IPS-18a (cell line): ENCODE measurements at regions not wholly inside any gene's neighbourhood (a gene's known extent, or its start where the extent isn't known, plus 50 kb on each side); places are given as distances from the start of the nearest gene placed in this dataset.

Source experiments
- H3K27ac ChIP-seq: one replicate; pipeline ENCODE4 v1.5.1; 2013; ENCODE audit warnings: low read length
- H3K27me3 ChIP-seq: one replicate; pipeline ENCODE4 v1.6.1; 2013; ENCODE audit warnings: mild to moderate bottlenecking, low read length; ENCODE audit not compliant: control insufficient read depth, insufficient read depth
- H3K36me3 ChIP-seq: one replicate; pipeline ENCODE4 v1.6.1; 2013; ENCODE audit warnings: low read depth, low read length; ENCODE audit not compliant: control insufficient read depth
- H3K4me1 ChIP-seq: one replicate; pipeline ENCODE4 v1.6.1; 2013; ENCODE audit warnings: low read depth, low read length; ENCODE audit not compliant: control insufficient read depth
- H3K4me3 ChIP-seq: one replicate; pipeline ENCODE4 v1.5.1; 2013; ENCODE audit warnings: low read length
- H3K9ac ChIP-seq: one replicate; pipeline ENCODE4 v1.6.1; 2013; ENCODE audit warnings: mild to moderate bottlenecking, low read length, moderate library complexity
- H3K9me3 ChIP-seq: one replicate; pipeline ENCODE4 v1.6.1; 2013; ENCODE audit warnings: low read depth, low read length; ENCODE audit not compliant: control insufficient read depth

DNA sequence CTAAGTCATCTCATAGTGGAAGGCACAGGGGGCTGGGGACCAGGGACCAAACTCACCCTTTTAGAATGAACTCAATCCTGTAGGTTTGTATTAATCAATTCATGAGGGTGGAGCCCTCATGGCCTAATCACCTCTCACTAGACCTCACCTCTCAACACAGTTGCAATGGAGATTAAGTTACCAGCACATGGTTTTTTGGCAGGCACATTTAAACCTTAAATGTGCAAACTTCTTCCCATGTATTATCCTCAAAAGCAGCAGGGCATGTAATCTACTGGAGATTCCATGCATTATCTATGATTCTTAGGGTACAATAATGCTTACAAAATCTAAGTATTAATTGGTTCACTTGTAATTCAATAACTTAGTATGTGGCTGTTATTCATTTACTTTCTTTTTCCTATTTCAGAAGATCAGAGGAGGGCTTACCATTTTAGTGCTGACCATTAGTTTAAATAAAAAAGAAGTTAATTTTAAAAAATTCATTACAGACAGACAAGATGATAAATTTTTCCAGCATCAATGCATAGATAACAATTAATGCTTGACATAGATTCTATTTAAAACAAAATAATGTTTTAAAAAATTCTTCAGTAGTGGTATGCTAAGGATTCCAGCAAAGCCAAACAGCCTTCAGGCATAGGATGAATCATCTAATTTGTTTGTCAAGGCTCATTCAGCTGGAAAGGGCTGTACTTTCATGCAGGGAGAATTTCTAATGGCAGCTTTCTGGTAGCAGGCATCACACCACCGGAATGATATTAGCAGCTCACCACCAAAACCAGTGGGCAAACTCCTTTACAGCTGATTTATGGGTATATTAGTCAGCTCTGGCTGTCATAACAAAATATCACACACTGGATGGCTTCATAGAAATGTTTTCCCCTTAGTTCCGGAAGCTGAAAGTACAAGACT lies 124.6 kb upstream of the ZNF648 start:
- no peaks in the 10 kb centered on the region for H3K36me3 ChIP-seq

DNA sequence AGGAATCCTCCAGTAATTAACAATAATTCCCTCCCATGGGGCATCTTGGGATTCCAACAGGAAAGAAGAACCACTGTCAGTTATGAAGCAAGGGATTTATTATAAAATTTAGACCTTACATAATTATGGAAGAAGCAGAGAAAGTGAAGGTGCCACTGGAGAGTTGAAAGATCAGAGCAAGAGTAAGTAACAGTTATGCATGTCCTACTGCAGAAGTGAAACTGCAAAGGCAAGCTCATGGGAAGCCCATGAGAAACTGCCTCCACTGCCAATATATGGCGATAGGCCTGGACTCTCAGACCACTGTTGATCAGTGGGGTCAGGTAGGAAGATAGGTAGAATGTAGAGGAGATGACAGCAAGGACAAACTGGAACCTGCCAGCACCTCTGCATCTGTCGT lies 123.6 kb upstream of the ZNF648 start:
- Histone ChIP-seq H3K4me3 (no peak overlapping the region), H3K36me3 (no peaks in the 10 kb centered on the region), H3K27ac (no peak overlapping the region), H3K9me3 (no peaks in the 10 kb centered on the region), H3K9ac (no peak overlapping the region), H3K4me1 (no peaks in the 10 kb centered on the region), H3K27me3 (no peaks in the 10 kb centered on the region)

More for the DNA sequence above, 124.6 kb upstream of the ZNF648 start:
- H3K9ac ChIP-seq: no peak overlapping the region
- H3K27ac ChIP-seq: no peak overlapping the region
- no peaks in the 10 kb centered on the region for H3K9me3 ChIP-seq
- no peaks in the 10 kb centered on the region for H3K27me3 ChIP-seq
- H3K4me3 ChIP-seq: no peak overlapping the region
- H3K4me1 ChIP-seq: no peaks in the 10 kb centered on the region

DNA sequence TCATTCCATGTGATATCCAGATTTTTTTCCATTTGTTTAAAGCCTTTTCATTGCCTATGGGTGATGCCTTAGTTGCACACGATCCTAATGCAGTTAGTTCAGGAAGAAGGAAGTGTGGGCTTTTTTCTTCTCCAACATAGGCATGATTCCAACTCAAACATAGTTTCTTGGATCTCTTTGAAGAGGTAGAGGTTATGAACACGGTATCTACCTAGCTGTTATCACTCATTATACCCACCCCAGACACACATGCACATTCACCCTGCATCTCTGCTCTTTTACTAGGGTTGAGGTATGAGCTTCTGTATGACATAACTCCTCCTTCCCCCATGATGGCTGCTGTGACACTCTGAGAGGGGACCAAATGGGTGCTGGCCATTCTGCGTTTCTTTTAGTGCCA lies 122.1 kb upstream of the ZNF648 start:
- Histone ChIP-seq H3K36me3 (no peaks in the 10 kb centered on the region), H3K4me1 (no peaks in the 10 kb centered on the region), H3K4me3 (no peak overlapping the region), H3K27ac (no peak overlapping the region), H3K27me3 (no peaks in the 10 kb centered on the region), H3K9ac (no peak overlapping the region), H3K9me3 (no peaks in the 10 kb centered on the region)

DNA sequence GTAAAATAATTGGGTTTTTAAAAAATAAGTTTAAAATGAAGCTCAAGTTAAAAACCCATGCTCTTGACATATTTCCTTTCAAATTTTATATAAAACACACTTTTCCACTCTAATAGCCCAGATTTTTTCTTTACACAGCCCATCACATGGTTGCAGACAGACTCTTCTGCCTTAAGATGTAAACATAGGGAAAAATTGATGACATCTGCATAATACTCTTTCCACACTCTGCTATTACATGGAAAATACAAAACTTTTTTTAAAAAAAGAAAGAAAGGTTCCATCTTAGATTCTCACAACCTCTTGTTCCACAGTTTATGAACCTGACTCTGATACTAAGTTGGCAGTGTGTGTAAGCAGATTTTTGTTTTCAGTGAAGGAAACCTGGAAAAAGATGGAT lies 120.8 kb upstream of the ZNF648 start:
- no peaks in the 10 kb centered on the region for H3K4me1 ChIP-seq
- H3K27ac ChIP-seq: no peak overlapping the region
- no peak overlapping the region for H3K4me3 ChIP-seq
- no peaks in the 10 kb centered on the region for H3K27me3 ChIP-seq
- no peaks in the 10 kb centered on the region for H3K9me3 ChIP-seq
- no peaks in the 10 kb centered on the region for H3K36me3 ChIP-seq
- H3K9ac ChIP-seq: no peak overlapping the region

DNA sequence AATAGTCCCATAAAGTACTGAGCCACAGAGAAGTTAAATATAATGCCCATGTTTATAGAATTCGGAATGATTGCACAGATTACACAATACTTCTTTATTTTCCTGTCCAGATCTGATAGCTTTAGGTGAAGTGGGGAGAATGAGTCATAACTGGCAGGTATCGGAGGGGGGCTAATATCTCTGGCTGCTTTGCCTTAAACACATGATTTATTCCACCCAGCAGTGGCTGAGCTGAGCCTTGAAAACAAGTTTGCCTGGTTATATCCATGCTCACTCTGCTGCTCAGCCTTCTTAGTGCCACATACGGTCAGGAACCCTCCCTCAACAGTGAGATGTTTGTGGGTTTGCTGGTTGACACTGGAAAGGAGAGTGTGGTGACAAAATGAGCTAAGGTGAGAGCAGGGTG lies 119.7 kb upstream of the ZNF648 start:
- H3K27ac ChIP-seq: no peak overlapping the region
- no peaks in the 10 kb centered on the region for H3K4me1 ChIP-seq

DNA sequence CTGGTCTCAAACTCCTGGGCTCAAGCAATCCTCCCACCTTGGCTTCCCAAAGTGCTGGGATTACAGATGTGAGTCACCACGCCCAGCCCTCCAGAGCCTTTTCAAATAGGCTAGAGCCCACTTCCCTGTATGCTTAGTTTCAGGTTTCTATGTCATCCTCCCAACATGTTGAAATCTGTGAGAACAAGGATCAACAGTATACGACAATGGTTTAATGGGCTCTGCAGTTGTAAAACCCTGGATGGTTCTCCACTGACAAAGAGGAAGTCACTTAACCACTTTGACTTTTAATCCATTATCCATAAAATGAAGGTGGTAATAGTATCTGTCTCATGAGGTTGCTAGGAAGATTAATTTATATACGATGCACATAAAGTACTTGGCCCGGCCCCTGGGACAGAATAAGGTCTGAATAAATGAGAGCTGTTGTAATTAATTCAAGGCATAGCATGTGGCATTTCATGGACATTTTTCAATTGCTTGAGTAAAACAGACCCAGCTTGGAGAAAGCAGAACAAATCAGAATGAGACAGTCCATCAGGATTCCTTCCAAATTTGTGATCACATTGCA lies 113.9 kb upstream of the ZNF648 start:
- Histone ChIP-seq H3K4me3 (no peak overlapping the region), H3K27ac (no peak overlapping the region), H3K9me3 (no peaks in the 10 kb centered on the region), H3K27me3 (no peaks in the 10 kb centered on the region), H3K4me1 (no peaks in the 10 kb centered on the region), H3K36me3 (no peaks in the 10 kb centered on the region), H3K9ac (no peak overlapping the region)

More for the DNA sequence above, 119.7 kb upstream of the ZNF648 start:
- no peaks in the 10 kb centered on the region for H3K36me3 ChIP-seq
- H3K4me3 ChIP-seq: no peak overlapping the region
- no peaks in the 10 kb centered on the region for H3K9me3 ChIP-seq
- no peak overlapping the region for H3K9ac ChIP-seq
- no peaks in the 10 kb centered on the region for H3K27me3 ChIP-seq

DNA sequence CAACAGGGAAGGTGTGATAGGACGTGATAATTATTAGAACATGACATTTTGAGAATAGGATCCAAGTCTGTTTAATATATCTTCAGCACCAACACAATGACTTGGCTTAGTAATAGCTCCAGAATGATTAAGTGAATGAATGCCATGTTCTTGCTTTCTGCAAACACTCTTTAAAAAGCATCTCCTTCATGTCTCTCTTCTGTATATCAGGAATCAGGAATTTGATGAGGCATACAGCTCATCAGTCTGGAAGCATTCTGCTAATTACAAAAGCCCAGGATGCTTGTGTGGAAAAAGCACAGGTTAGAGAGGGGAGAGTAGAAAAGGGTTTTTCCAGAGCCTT lies 113.0 kb upstream of the ZNF648 start:
- Histone ChIP-seq H3K27ac (no peak overlapping the region), H3K9ac (no peak overlapping the region), H3K27me3 (no peaks in the 10 kb centered on the region), H3K4me1 (no peaks in the 10 kb centered on the region), H3K9me3 (no peaks in the 10 kb centered on the region), H3K36me3 (no peaks in the 10 kb centered on the region), H3K4me3 (no peak overlapping the region)

DNA sequence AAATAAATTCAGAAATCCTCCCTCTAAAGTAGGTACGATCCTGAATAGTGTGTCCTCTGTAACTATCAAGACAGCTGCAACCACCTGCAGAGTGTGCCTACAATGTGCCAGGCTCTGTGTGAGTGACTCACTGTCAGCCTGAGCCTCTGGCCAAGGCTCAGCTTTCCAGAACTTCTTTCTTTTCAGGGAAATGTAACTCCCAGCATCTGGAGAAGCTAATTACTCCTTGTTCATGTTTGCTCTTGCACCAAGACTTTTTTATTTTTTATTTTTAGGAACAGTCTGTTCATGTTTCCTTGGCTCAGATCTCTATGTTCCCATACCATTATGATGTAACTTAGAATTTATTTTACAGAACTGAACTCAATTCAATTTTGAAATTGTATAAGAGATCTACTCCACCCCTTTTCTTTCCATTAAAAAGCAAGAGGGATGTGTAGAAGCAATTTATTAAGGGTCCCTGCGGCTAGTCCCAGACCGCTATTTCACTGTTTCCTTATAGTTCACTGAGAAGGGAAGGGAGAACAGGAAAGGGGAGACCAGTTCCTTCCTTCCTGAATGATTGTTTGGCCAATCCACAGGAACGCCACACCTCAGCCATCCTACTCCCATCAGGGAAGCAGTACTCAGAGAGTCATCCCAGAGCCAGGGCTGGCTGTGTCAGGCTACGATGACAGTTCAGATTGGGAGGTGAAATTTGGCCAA lies 112.4 kb upstream of the ZNF648 start:
- H3K27me3 ChIP-seq: no peaks in the 10 kb centered on the region
- no peak overlapping the region for H3K27ac ChIP-seq
- H3K9ac ChIP-seq: no peak overlapping the region
- no peaks in the 10 kb centered on the region for H3K4me1 ChIP-seq
- H3K4me3 ChIP-seq: no peak overlapping the region
- H3K9me3 ChIP-seq: no peaks in the 10 kb centered on the region
- no peaks in the 10 kb centered on the region for H3K36me3 ChIP-seq

DNA sequence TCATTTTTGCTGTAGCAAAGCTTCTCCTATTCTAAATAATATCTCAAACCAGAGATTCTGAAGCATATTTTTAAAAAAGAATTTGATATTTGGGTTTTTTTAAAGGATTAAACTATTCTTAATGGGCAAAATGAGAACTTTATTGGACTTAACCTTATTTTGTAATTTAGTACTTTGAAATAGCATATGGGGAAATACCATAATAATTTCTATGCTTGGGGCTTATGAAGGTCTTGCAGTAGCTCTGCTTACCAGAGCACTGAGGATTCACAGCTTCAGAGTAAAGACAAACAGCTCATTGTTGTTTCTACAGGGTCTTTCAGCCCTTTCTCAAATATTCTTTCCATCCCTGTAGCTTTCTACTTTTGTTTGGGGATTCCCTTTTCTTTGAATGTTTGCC lies 111.2 kb upstream of the ZNF648 start:
- Histone ChIP-seq H3K9me3 (no peaks in the 10 kb centered on the region), H3K27ac (no peak overlapping the region), H3K9ac (no peak overlapping the region), H3K27me3 (no peaks in the 10 kb centered on the region), H3K36me3 (no peaks in the 10 kb centered on the region), H3K4me1 (no peaks in the 10 kb centered on the region), H3K4me3 (no peak overlapping the region)

DNA sequence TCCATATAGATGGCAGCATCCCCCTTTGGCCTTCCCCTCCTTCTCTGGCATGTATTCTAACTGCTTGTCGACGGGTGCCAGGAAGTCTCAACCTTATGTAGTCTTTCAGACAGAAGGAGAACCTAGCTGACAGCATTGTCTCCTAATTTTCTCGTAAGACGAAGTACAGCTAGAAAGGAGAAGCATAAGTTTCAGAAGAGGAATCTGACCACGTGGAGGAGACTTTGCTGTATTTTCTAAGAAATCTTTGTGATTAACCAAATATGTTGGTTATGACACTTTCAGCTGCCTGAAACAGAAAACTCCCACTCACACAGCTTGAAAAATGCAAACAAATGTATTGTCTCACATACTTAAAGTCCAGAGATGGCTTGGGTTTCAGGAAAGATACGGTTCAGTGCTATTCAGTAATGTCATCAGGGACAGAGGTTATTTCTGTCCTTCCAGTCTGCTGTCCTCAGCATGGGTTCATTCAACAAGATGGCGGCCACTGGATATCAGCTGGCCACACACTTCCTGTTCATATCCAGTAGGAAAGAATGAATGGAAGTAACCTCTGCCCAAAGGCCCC lies 109.5 kb upstream of the ZNF648 start:
- Histone ChIP-seq H3K9ac (no peak overlapping the region), H3K27me3 (no peaks in the 10 kb centered on the region), H3K4me3 (no peak overlapping the region), H3K4me1 (no peaks in the 10 kb centered on the region), H3K9me3 (no peaks in the 10 kb centered on the region), H3K27ac (no peak overlapping the region), H3K36me3 (no peaks in the 10 kb centered on the region)

DNA sequence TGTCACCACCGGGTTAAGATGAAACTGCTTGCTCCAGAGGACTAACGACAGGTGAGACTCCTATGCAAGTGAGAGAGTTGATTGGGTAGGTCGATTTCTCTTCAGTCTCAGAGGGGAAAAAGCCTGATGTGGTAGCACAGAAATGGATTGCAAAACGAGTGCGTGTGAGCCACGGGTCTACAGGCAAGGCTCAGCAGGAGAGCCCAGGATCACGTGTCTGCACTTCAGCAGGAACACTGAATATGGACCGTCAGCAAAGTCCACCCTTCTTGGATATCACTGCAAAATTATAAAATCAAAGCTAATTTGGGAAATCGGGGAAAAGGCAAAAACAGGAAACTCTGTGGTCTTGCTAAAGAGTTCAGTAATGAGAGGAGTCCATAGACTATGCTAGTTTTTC lies 107.7 kb upstream of the ZNF648 start:
- Histone ChIP-seq H3K4me1 (no peaks in the 10 kb centered on the region), H3K27ac (no peak overlapping the region), H3K9me3 (no peaks in the 10 kb centered on the region), H3K9ac (no peak overlapping the region), H3K36me3 (no peaks in the 10 kb centered on the region), H3K4me3 (no peak overlapping the region), H3K27me3 (no peaks in the 10 kb centered on the region)
